ENCODE measurements at regions not wholly inside any gene's neighbourhood (a gene's known extent, or its start where the extent isn't known, plus 50 kb on each side); places are given as distances from the start of the nearest gene placed in this dataset.

DNA sequence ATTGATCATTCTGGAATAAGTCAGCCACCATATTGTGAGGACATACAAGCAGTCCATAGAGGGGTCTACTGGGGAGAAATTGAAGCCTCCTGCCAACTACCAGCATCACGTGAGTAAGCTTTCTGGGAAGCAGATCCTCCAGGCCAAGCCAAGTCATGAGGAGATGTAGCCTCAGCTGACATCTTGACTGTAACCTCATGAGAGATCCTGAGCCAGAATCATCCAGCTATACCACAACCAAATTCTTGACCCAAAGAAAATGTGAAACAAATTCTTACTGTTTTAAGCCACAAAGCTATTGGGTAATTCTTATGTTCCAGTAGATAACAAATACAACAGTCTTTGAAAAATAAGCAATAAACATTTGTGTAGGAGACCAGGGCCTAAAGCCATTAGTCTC lies 479.4 kb upstream of the DCN start:
- TF ChIP-seq, protein P1, sequence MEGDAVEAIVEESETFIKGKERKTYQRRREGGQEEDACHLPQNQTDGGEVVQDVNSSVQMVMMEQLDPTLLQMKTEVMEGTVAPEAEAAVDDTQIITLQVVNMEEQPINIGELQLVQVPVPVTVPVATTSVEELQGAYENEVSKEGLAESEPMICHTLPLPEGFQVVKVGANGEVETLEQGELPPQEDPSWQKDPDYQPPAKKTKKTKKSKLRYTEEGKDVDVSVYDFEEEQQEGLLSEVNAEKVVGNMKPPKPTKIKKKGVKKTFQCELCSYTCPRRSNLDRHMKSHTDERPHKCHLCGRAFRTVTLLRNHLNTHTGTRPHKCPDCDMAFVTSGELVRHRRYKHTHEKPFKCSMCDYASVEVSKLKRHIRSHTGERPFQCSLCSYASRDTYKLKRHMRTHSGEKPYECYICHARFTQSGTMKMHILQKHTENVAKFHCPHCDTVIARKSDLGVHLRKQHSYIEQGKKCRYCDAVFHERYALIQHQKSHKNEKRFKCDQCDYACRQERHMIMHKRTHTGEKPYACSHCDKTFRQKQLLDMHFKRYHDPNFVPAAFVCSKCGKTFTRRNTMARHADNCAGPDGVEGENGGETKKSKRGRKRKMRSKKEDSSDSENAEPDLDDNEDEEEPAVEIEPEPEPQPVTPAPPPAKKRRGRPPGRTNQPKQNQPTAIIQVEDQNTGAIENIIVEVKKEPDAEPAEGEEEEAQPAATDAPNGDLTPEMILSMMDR (conservative IDR thresholded peaks at IDR 0.05; ENCODE audit: low read depth), result no peak
- H3K27ac ChIP-seq, result no peak overlapping the region
- no peak for DNase-seq (ENCODE audit: low spot score)
- ChIA-PET CTCF (no interaction called here), POLR2A (ENCODE audit: low non-redundant PET) (no interaction called here)

DNA sequence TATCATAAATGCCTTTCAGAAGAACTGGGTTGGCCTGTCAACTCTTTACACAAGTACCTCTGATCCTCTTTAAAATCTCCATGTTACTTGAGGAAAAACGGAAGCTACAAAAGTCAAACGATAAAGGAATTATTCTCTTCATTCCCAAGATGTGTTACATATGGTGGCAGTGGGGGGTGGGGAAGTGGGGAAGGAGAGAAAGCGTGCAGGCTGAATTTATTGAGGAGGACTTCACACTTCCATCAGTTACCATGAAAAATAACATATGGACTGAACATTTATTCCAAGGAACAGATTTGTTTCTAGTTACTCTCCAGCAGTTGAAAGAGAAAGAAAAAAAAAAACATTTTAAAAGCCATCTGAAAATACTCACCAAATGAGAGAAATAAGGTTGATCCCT lies 474.4 kb upstream of the DCN start:
- ChIA-PET POLR2A (ENCODE audit: low non-redundant PET) (no interaction called here), CTCF (interaction anchor here (0.7 kb wide), 1 partner anchor 22 kb away, joined by 3 read pairs; no protein-coding TSS in a partner anchor)
- no peak for DNase-seq (ENCODE audit: low spot score)

DNA sequence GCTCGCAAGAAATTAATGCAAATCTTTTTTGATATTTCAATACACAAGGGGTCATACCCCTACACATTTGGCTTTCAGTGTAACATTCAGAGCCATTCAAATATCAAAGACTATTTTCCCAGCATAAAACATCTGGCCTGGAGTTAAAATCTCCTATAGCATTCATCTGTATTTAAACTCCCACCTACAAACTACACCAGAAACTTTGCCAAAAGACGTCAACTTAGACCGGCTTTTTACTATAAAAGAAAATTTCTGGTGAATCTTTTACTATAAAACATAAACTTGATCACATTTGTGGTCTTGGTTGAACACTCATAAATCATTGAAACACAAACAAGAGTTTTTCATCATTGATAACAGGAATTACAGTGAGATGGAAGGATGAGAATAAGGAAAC lies 473.3 kb upstream of the DCN start:
- CTCF ChIA-PET, result no interaction called here
- DNase-seq (ENCODE audit: low spot score), result no peak
- POLR2A ChIA-PET (ENCODE audit: low non-redundant PET), result no interaction called here
- H3K27ac ChIP-seq, result no peak overlapping the region
- TF ChIP-seq, protein P1 (conservative IDR thresholded peaks at IDR 0.05; ENCODE audit: low read depth), result no peak

More for the DNA sequence above, 474.4 kb upstream of the DCN start:
- H3K27ac ChIP-seq, result no peak overlapping the region
- TF ChIP-seq, protein P1 (conservative IDR thresholded peaks at IDR 0.05; ENCODE audit: low read depth), result no peak

DNA sequence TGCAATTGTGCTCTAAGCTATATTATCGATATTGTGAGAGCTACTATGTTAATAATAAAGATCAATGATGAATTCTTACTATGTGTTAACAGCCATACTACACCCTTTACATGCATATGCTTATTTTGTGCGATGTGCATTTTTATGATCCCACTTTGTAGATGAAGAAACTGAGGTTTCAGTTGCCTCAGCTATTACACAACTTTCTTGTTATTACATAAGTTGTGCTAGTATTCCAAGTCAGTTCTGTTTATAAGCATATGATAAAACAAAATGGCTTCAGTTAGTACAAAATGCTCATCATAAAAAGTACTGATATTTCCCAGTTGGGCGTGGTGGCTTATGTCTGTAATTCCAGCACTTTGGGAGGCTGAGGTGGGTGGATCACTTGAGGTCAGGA lies 471.5 kb upstream of the DCN start:
- POLR2A ChIA-PET (ENCODE audit: low non-redundant PET), result no interaction called here
- no peak for DNase-seq (ENCODE audit: low spot score)
- TF ChIP-seq, protein P1 (conservative IDR thresholded peaks at IDR 0.05; ENCODE audit: low read depth), result no peak
- CTCF ChIA-PET, result no interaction called here
- no peak overlapping the region for H3K27ac ChIP-seq

DNA sequence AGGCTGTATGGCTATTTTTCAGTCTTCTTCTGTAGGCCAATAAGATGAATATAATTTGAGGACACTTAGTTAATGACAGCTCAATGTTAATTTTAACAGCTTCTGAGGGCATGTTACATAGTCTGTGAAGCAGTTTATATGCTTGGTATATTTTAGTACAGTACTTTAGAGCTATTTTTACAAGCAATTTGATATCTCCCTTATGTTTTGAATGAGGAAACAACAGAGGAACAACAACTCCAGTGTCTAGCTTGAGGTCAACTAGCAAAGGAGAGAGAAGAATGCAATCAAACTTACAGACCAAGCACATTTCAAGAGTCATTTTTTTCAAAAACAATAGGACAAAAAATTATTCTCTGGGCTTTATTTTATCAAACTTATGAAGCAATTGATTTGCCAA lies 469.1 kb upstream of the DCN start:
- ChIA-PET POLR2A (ENCODE audit: low non-redundant PET) (no interaction called here), CTCF (no interaction called here)
- no peak overlapping the region for H3K27ac ChIP-seq
- TF ChIP-seq, protein P1 (conservative IDR thresholded peaks at IDR 0.05; ENCODE audit: low read depth), result no peak
- DNase-seq (ENCODE audit: low spot score), result no peak

DNA sequence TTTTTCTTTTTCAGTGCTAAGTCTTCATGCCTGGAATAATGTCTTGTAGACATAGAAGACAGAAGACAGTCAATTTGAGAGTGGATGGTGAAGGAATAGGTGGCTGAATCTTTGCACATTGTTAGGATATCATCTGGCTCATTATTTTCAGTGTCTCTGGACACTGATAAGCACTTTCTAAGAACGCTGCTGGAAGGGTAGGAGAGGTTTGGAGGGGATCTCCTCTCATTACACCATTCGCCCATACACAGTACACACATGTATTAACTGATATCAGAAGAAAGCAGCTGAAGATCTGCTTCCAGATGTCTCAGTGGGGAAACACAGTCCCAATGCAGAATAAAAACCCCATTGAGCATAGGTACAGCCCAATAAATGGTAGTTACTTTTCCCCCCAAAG lies 461.1 kb upstream of the DCN start:
- DNase-seq (ENCODE audit: low spot score), result no peak
- ChIA-PET CTCF (interaction anchor here (0.5 kb wide), 1 partner anchor 214 kb away, joined by 4 read pairs; no protein-coding TSS in a partner anchor), POLR2A (ENCODE audit: low non-redundant PET) (no interaction called here)
- H3K27ac ChIP-seq, result no peak overlapping the region
- TF ChIP-seq, protein P1 (conservative IDR thresholded peaks at IDR 0.05; ENCODE audit: low read depth), result no peak

DNA sequence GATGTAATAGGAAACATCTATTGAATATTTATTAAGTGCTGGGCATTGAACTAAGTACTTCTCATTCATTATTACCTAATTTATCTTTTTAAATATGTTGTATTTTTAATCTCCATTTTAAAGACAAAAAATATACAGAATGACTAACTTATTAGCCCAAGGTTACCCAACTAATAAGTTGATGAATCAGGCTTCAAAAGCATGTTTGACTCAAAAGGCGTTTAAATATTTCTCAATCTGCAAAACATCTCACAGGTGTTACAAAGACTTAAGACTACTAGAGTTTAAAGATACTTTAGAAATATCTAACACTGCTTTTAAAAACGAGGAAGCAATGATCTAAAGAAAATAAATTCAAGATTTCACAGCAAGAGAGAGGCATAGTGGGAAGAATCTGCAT lies 457.4 kb upstream of the DCN start:
- H3K27ac ChIP-seq, result no peak overlapping the region
- ChIA-PET POLR2A (ENCODE audit: low non-redundant PET) (no interaction called here), CTCF (interaction anchor here (0.6 kb wide), 2 partner anchors 11 to 351 kb away, joined by 3 read pairs; no protein-coding TSS in a partner anchor)
- no peak for DNase-seq (ENCODE audit: low spot score)
- TF ChIP-seq, protein P1 (conservative IDR thresholded peaks at IDR 0.05; ENCODE audit: low read depth), result no peak

All from RWPE1 (cell line).